NCI-H748 (cell line): ENCODE measurements at regions not wholly inside any gene's neighbourhood (a gene's known extent, or its start where the extent isn't known, plus 50 kb on each side); places are given as distances from the start of the nearest gene placed in this dataset.
A peak's percentile ranks its signal among the peaks of the same experiment; 100 is the strongest.

Source experiments
- DNase-seq: peaks from one replicate; lab custom pipeline; 2025; ENCODE audit not compliant: unreplicated experiment; lab: John Stamatoyannopoulos, UW

DNA sequence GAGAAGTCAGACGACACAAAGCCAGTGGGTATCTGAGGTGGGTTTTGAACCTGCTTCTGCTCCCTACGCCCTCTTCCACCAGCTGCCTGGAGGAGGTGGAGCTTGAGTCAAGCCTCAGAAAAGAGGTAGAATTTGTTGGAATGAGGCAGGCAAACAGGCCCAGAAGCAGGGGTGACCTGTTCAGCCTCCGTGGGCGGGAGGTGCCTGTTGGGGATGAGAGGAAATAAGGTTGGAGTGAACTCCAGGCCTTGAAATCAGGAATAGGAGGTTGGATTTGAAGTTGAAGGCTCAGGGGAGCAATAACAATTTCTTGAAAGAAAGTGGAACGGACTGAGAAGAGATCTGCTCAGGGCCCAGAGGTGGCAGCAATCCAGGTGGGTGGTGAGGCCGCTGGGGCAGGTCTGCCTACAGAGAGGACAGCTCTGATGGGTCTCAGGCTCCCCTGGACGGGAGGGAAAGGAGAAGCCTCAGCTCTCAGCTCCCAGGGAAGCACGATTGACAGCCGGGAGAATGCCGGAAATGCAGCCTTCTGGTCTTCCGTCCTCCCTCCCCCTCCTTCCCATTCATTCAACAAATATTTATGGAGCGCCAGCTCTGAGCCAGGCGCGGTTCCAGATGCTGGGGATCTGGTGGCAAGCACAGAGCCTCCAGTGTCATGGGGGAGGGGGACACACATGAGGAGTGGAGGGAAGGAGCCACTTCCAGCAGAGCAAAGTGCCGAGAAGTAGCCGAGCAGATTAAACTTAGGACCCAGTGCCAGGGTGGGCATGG lies 61.9 kb upstream of the CIBAR2 start:
- DNase-seq: peak; percentile 63

DNA sequence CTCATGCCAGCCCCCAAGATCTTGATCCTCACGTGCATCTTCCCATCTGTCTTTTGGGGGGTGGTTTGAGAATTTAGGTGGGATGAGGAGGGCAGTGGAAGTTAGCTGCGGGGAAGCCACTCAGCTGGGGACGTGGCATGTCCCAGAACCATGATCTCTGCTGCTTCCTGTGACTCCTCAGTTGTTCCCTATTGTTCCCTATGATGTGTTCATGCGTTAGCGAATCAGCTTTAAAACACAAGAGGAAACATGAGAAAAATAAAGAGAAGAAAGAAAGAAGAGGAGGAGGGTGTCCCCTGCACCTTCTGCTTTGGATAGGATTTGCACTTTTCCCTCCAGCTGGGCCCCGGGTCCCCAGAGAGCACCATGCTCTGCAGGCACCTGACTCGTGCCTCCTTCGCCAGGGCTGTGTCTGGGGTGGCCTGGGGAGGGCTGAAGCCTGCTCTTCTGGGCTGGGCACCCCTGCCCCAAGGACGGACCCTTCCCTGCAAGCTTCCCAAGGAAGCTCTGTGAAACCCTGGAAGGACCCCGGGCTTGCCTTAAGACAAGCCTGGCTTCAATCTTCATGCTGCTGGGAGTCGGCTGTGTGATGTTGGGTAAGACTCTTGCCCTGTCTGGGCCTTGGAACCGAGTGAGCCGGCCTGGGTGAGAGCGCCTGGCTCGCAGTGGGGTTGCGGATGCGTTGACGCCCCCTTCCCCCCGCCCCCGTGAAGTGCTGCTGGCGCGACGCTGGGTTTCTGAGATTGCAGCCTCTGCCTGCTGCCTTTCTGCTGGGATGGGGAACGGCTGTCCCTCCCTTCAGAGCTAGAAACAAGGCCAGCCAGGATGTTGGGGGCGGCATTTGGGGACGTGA lies 62.8 kb upstream of the CIBAR2 start:
- DNase-seq: no peak

DNA sequence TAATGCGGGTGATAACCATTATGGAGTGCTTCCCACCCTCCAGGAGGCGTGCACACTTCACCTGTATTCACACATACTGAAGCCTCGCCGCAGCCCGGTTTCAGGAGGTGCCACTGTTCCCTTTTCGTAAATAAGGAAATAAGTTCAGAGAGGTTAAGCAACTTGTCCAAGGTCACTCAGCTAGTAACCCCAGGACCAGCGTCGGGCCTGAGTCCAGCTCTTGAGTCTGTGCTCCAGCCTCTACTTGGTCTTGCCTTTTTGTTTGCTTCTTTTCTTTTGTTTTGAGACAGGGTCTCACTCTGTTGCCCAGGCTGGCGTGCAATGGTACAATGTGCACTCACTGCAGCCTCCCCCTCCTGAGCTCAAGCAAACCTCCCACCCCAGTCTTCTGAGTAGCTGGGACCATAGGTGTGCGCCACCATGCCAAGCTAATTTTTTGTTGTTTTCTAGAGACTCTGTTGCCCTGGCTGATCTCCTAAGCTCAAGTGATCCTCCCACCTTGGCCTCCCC lies 63.5 kb upstream of the CIBAR2 start:
- no peak for DNase-seq

DNA sequence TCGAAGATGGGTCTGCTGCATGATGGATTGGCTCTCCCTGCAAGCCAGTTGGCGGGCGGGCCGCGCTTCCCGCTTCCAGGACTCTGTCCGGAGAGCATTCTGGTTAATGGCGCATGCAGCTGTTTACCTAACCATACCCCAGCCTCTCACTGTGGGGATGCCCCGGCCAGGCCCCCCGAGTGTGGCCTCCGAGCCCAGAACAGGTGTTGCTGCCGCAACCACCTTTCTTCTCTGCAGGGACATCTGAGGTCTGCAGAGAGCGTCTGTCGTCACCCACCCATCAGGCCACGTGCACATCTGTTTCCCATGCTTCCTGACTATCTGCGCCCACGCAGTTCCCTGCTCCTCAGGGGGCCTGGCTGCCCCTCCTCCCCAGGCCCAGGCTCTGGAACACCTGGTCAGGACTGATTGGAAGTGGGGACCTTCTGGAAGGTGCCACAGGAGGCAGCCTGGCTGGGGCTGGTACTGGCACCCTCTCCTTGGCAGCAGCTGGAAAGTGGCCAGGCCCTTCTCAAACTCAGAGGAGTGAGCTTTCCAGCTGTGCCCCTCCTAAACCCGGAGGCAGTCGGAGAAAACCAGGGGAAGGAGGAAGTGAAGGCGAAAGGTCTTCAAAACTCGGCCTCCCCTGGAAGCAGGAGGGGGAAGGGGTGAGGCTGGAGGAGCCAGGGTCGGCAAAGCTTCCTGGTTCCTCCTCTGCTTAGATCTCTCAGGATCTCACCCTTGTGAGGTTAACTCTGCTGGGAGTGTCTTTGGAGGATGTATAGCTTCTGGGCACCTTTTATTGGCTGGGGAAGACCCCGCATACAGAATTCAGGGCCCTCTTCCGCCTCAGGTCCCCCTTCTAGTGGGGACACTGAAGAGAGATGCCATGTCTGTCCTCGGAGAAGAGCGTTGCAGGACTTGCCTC lies 64.5 kb upstream of the CIBAR2 start:
- DNase-seq: no peak

DNA sequence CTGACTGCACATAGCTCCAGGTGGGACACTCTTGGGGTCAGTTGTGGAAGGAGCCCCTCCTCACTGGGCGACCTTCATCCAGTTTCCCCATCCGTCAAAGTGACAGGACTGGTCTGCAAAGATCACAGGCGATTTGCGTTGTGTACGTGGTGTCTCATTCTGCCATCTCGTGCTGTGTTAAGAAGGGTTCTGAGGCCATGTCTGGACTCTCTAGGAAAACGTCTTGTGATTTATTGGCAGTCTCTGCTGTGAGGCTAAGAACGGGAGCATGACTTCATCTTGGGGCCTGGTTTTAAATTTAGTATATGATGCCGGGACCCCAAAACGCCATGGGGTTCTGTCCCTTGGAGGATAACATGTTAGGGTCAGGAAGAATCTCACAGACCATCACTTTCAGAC lies 65.2 kb upstream of the CIBAR2 start:
- DNase-seq: no peak

DNA sequence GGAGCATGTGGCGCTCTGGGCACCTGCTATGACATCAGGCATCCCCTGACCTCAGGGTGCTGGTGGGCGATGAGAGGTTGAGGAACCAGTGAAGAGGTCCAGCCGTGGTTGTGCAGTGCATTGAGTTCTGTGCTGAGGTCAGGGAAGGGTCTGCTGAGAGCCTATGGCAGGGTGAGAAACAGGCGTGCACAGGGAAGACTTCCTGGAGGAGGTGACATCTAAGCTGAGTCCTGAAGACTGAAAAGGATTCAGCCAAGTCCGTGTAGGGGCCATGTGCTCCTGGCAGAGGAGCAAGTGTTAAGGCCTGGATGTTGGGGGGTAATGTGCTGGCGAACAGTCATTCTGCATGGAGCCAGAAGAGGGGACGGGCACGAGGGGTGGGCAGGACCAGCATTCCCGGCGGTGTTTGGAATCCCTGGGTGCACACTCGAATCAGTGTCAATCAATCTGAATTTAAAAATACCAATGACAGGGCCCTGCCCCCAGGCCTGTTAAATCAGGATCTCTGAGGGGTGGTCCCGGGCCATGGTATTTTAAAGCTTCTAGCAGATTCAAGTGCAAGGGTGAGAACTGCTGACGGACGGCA lies 65.8 kb upstream of the CIBAR2 start:
- DNase-seq: no peak

DNA sequence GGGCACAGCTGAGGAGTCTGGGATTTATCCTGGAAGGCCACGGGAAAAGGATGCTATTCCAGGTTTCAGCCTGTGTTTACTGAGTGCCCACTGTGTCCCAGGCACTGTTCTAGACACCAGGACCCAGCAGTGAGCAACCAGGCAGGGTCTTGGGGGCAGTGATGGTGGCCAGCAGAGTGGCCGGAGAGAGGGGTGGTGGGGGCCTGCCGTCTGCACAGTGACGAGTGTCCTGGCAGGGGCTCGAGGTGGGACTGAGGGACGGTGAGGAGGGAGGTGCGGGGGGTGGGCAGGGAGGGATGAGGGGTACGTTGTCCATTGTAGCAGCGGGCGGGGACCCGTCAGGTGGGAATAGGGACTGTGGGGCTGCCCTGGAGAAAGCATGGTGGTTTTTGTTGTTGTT lies 66.3 kb upstream of the CIBAR2 start:
- DNase-seq: no peak

DNA sequence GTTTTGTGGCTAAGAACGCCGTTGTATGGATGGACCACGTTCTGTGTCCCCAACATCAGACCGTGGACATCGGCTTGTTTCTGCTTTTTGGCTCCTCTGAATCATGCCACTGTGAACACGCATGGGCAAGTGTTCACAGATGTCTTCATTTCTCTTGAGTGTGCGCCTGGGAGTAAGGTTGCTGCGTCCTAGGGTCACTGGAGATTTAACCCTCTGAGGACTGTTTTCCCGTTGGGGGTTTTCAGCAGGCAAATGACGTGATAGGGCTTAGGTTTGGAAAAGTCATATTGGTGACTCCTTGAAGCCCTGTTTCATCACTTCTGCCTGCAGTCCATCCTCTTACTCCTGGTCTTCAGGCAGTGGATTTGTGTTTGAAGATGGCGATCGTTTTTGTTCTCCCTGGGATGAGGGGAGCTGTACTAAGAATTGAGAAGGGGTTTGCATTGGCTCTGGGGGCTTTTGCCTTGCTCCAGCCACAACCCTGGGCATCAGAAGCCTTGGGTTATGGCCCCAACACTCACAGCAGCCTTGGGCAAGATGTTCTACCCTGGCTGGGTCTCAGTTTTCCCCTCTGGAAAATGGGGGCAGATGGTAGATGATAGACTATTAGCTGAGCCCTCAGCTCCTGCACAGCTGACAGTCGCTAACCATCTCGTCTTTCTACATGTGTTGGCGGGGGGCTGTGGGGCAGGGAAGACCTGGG lies 67.2 kb upstream of the CIBAR2 start:
- DNase-seq: no peak

DNA sequence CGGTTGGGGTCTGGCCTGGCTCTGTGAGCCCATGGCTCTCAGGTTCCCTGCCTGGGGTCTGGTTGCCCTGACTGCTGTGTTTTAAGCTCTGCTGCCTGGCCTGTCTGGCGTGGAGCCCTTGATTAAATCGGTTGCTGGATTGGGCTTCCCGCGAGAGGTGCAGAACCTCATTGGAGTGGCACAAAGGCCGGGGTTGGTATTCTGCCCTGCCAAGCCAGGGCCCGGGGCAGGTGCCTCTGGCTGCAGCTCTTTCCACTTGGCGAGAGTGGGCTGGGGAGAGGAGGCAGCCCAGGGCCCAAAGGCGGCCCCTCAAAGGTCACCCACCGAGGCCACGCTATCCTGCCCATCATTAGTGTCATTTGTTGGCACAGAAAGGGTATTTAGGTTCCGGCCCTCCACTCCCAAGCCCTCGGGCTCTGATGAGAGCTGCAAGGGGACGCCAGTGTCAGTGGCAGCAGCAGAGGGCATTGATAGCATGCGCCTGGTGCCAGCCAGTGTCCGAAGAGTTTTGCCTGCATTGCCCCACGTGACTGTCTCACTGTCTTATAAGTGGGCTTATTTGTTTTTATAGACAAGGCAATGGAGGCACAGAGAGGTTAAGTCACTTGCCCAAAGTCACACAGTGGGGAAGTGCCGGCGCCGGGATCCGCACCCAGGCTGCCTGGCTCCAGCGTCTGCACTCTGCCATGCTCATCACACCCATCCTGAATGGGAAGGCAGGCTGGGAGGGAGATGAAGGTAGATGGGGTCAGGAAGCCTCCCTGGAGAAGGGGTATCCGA lies 68.0 kb upstream of the CIBAR2 start:
- DNase-seq: no peak

DNA sequence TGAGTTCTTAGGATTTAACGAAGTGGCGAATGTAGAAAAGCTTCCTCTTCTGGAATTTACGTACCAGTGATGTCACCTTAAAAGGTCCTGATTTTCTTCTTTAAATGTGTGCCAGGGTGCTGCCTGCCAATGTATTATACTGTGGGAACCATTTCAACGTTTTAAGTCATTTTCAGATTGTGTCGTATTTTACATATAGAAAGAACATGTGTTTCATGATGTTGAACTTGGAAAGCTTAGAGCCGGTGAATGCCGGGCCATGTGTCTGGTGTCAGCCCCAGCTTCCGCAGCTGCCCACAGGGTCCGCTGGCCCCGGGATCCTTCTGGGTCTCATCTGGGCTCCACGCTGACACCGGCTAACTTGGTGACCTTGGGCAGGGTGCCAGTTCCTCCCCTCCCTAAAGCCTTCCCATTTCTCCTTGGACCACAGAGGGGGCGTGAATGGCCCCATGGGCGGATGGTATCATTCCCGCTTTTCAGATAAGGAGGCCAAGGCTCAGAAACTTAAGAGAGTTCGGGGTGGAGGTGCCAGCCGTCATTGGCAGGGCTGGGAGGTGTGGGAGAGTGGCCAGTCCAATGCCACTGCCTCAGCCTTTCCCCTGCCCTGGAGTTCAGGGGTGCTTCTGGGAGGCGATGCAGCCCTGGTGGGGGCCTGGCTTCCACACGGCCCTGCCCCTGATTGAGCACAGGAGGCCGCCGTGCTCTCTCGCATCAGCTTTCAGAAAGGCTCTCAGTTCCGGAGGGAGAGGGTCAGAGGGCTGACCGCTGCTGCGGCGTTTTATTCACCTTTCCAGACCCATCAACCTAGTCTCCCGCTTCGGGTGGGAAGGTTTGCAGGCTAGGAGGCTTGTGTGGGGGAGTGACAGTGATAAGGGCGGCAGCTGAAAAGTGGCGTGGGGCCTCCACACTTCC lies 68.8 kb upstream of the CIBAR2 start:
- no peak for DNase-seq

DNA sequence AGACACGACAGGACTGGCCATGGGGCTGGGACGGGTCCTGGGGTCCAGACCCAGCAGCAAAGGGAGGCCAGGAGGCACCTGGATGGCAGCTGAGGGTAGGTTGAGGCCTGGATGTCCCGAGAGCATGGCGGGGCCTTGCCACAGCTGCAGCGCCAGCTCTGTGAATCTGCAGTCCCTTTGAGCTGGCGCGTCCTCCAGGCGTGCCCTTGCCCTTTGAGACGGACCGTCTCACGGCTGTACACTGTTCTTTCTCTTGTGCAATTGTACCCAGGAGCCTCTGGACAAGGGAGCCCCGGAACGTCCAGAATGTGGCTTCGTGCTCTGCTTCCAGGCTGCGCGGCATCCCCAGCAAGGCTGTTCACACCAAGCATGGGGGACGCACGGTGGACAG lies 69.5 kb upstream of the CIBAR2 start:
- no peak for DNase-seq

DNA sequence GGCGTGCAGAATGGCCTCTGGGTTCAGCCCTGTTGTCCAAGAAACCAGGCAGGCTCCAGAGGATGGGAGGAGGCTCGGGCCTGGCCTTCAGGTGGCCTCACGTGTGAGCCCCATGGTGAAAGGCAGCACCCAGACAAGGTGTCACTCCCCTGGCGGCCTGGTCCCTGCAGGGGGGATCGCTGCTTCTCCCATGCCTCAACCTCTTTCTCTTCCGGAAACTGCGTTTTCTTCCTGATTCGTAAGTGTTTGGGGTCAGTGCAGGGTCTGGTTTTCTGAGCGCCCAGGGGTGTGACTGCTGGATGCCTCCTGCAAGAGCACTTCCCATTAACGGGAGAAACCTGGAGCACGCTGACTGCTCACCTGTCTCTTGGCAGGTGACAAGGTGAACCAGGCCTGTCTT lies 70.0 kb upstream of the CIBAR2 start:
- DNase-seq: no peak

DNA sequence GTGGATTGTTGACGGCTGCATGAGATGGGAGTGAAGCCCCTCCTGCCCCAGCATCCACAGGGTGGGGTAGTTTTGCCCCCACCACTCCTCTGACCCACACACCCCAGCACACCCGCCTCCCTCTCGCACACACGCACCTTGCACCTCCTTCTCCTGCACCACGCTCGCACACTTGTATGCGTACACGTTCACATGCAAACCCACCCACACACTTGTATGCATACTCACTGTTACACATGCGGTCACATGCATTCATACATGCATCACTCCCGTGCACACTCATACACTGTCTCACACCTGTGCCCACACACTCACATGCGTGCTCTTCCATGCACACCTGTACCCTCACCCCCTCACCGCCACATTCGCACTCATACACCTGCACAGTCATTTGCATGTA lies 70.5 kb upstream of the CIBAR2 start:
- DNase-seq: no peak

DNA sequence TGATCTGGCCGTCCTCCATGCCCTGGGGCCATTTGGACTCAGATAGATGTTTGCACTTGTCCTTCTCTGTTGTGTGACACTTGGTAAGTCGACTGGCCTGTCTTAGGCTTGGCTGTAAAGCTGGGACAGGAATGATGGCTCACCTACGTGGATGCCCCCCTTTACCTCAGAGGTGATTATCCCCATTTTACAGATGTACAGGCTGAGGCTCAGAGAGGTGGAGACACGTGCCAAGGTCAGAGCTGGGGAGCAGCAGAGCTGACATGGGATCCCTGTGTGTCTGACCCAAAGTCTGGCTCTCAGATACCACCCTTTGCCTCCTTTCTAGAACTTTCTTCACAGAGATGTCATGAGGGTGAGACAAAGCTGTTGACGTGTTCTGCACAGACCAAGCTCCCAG lies 71.3 kb upstream of the CIBAR2 start:
- no peak for DNase-seq

DNA sequence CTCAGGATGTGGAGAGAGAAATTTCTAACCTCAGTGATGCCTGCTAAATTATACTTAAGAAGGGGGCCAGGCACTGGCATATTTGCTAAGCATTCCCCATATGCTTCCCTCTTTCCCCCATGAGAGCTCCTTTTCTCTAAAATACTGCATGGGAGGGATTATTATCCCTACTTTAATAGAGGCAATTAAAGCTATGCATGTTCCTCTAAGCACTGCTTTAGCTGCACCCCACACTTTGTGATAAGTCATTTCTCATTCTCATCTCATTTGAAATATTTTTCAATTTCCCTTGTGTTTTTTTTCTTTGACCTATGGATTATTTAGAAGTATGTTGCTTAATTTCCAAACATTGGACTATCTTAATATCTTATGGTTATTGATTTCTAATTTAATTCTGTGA lies 72.1 kb upstream of the CIBAR2 start:
- no peak for DNase-seq

DNA sequence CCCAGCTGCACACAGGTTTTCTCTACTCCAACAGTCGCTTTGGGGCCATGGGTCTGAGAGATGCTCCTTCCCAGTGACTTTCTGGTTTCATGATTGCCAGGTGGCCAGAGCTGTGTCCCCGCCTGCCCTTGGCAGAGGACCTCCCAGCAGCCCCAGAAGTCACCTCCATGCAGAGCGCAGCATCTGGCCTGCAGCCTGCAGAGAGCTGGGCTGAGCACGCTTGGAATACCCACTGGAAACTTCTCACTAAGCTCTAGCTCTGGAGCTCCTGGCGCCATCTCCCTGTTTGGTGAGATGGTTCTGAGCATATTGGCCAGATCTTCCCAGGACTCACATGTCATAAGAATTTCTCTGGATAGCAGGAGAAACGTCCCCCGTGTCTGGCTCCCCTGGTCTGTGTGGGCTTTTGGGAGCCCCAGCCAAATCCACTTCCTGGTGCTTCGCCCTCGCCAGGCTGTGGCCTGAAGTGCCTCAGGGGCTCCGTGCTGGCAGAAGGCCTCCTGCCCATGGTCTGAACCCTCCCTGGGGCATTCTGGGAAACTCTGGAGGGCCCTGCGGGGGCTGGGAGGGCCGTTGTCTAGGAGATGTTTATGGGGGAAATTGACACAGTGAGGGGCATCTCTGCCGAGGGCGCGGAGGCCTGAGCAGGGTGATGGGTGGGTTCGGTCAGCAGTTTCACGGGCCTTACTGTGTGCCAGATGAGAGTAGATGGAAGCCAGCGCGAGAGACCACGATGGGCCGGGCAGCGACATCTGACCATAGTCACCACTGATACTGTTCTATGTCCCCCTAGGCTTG lies 73.2 kb upstream of the CIBAR2 start:
- DNase-seq: no peak

DNA sequence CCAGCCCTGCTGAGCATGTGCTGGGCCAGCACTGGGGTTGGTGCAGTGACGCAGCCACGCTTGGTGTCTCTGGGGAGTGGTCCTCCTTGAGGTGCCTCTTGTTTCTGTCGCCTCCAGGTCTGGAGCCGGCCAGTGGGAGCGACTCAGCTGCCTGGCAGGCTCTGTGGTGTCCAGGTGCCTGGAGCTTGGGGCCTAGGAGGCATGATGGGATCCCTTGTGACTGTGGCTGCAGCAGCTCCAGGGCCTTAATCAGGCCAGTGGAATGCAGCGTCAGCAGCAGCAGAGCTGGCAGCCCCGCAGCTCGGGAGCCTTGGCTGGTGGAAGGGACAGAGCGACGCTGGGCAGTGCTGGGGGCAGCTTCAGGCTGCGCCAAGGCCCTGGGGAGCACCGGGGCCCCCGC lies 74.7 kb upstream of the CIBAR2 start:
- DNase-seq: no peak

DNA sequence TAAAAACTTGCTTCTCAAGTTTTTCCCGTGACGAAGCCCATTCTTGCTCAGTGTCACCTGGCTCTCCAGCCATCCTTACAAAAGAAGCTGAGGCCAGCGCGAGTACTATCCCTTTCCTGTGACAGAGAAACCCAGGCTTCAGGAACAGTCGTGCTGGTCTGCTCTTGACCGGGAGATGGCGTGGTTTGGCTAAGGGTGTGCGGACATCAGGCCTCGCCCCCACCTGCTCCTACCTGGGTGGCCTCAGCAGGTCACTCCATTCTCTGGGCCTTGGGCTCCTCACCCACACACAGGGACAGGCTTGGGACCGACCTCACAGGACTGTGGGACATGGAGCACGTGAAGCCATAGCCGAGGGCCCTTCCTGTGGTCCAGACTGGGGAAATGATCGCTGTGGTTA lies 75.2 kb upstream of the CIBAR2 start:
- no peak for DNase-seq
